Vagina (tissue), 2 donors: ENCODE measurements at regions not wholly inside any gene's neighbourhood (a gene's known extent, or its start where the extent isn't known, plus 50 kb on each side); places are given as distances from the start of the nearest gene placed in this dataset.

Experiments used
- DNase-seq, 2 donors: peaks; one replicate each; pipeline ENCODE4 v3.0.0-alpha.2; 2017; ENCODE audit errors: extremely low spot score in 2 of 2
- H3K27ac ChIP-seq: fragments of 200-600 bp; sonication (generic); one replicate; pipeline ENCODE4 v1.5.1; 2019
- H3K27me3 ChIP-seq: fragments of 200-600 bp; sonication (generic); one replicate; pipeline ENCODE4 v1.5.1; 2019
- H3K36me3 ChIP-seq, 2 donors: fragments of 200-600 bp; sonication (generic); one replicate each; pipeline ENCODE4 v1.5.1; 2017 to 2019
- H3K4me1 ChIP-seq: fragments of 200-600 bp; sonication (generic); one replicate; pipeline ENCODE4 v1.5.1; 2019
- H3K4me3 ChIP-seq, 2 donors: fragments of 200-600 bp; sonication (generic); 1 replicate in 1 of 2; 2 replicates in 1 of 2; pipeline ENCODE4 v1.5.1; 2016 to 2019
- H3K9me3 ChIP-seq: fragments of 200-600 bp; sonication (generic); one replicate; pipeline ENCODE4 v1.5.1; 2019
- CTCF ChIP-seq, 3 experiments: fragments of 450-650 bp in 2 of 3; fragments of 200-600 bp in 1 of 3; sonication (generic) in 1 of 3; IDR thresholded peaks; one replicate each; pipeline ENCODE4 v1.5.1; 2017 to 2019; ENCODE audit warnings: antibody characterized with exemption in 3 of 3, mild to moderate bottlenecking in 2 of 3, moderate library complexity in 2 of 3
- POLR2A ChIP-seq, 2 donors: fragments of 450-650 bp; IDR thresholded peaks; one replicate each; pipeline ENCODE4 v1.6.1; 2017; ENCODE audit warnings: antibody characterized with exemption in 2 of 2, mild to moderate bottlenecking in 2 of 2, moderate library complexity in 2 of 2
- POLR2AphosphoS5 ChIP-seq, 2 donors: sonication (generic); formaldehyde crosslinking; IDR thresholded peaks; one replicate each; pipeline ENCODE4 v1.9.0; 2017; ENCODE audit warnings: antibody characterized with exemption in 2 of 2, mild to moderate bottlenecking in 2 of 2, low read depth in 1 of 2; ENCODE audit not compliant: insufficient read depth in 1 of 2
- intact Hi-C: fragments of 100-400 bp; cut with DNase I; formaldehyde crosslinking; loops from one replicate; pipeline ENCODE4 v1.15.1; 2023

GRCh38 chr2:47315475-47315874, 53.6 kb upstream of the EPCAM start:
- H3K36me3 ChIP-seq, result no peaks in the 10 kb centered on the region
- H3K27ac ChIP-seq, result no peak overlapping the region
- TF ChIP-seq POLR2A (IDR thresholded peaks at IDR 0.05), result no peak
- TF ChIP-seq CTCF (IDR thresholded peaks at IDR 0.05), result no peak
- TF ChIP-seq POLR2AphosphoS5 (IDR thresholded peaks at IDR 0.05; ENCODE audit: insufficient read depth in 1 of 2, low read depth in 1 of 2), result no peak
- H3K4me3 ChIP-seq, result no peak overlapping the region
- H3K4me1 ChIP-seq, result no peaks in the 10 kb centered on the region
- intact Hi-C loops, result no loop called here
- no peak for DNase-seq
- H3K9me3 ChIP-seq, result no peaks in the 10 kb centered on the region
- H3K27me3 ChIP-seq, result no peaks in the 10 kb centered on the region

- Histone ChIP-seq H3K27me3 (no peaks in the 10 kb centered on the region), H3K36me3 (no peaks in the 10 kb centered on the region), H3K27ac (no peak overlapping the region), H3K4me3 (no peak overlapping the region), H3K4me1 (no peaks in the 10 kb centered on the region), H3K9me3 (no peaks in the 10 kb centered on the region)
- intact Hi-C loops, result no loop called here
- no peak for DNase-seq
- no peak for TF ChIP-seq POLR2A (IDR thresholded peaks at IDR 0.05)
- no peak for TF ChIP-seq CTCF (IDR thresholded peaks at IDR 0.05)
- no peak for TF ChIP-seq POLR2AphosphoS5 (IDR thresholded peaks at IDR 0.05; ENCODE audit: insufficient read depth in 1 of 2, low read depth in 1 of 2)
These were observed 55.4 kb upstream of the EPCAM start for GRCh38 chr2:47313728-47314127.

GRCh38 chr2:47313141-47313691, 55.9 kb upstream of the EPCAM start:
- no peak overlapping the region for H3K4me3 ChIP-seq
- no peak for TF ChIP-seq POLR2A (IDR thresholded peaks at IDR 0.05)
- TF ChIP-seq POLR2AphosphoS5 (IDR thresholded peaks at IDR 0.05; ENCODE audit: insufficient read depth in 1 of 2, low read depth in 1 of 2), result no peak
- no peak for TF ChIP-seq CTCF (IDR thresholded peaks at IDR 0.05)
- intact Hi-C loops, result no loop called here
- no peaks in the 10 kb centered on the region for H3K9me3 ChIP-seq
- H3K27ac ChIP-seq, result no peak overlapping the region
- DNase-seq, result no peak
- H3K36me3 ChIP-seq, result no peaks in the 10 kb centered on the region
- H3K4me1 ChIP-seq, result no peaks in the 10 kb centered on the region
- H3K27me3 ChIP-seq, result no peaks in the 10 kb centered on the region

GRCh38 chr2:47312491-47312850, 56.6 kb upstream of the EPCAM start:
- Histone ChIP-seq H3K27ac (no peak overlapping the region), H3K9me3 (no peaks in the 10 kb centered on the region), H3K4me3 (no peak overlapping the region), H3K4me1 (no peaks in the 10 kb centered on the region), H3K36me3 (no peaks in the 10 kb centered on the region), H3K27me3 (no peaks in the 10 kb centered on the region)
- DNase-seq, result no peak
- TF ChIP-seq CTCF (IDR thresholded peaks at IDR 0.05), result no peak
- TF ChIP-seq POLR2AphosphoS5 (IDR thresholded peaks at IDR 0.05; ENCODE audit: insufficient read depth in 1 of 2, low read depth in 1 of 2), result no peak
- TF ChIP-seq POLR2A (IDR thresholded peaks at IDR 0.05), result no peak
- intact Hi-C loops, result no loop called here

GRCh38 chr2:47311764-47312490, 57.2 kb upstream of the EPCAM start:
- TF ChIP-seq CTCF (IDR thresholded peaks at IDR 0.05) (no peak), POLR2AphosphoS5 (IDR thresholded peaks at IDR 0.05; ENCODE audit: insufficient read depth in 1 of 2, low read depth in 1 of 2) (no peak), POLR2A (IDR thresholded peaks at IDR 0.05) (no peak)
- no peaks in the 10 kb centered on the region for H3K36me3 ChIP-seq
- H3K9me3 ChIP-seq, result no peaks in the 10 kb centered on the region
- H3K4me3 ChIP-seq, result no peak overlapping the region
- intact Hi-C loops, result no loop called here
- H3K27ac ChIP-seq, result no peak overlapping the region
- H3K27me3 ChIP-seq, result no peaks in the 10 kb centered on the region
- no peaks in the 10 kb centered on the region for H3K4me1 ChIP-seq
- DNase-seq, result no peak
